Panc1 (cell line): ENCODE measurements at regions not wholly inside any gene's neighbourhood (a gene's known extent, or its start where the extent isn't known, plus 50 kb on each side); places are given as distances from the start of the nearest gene placed in this dataset.

ENCODE experiments used
- ATAC-seq: fragments of 200-7000 bp; cut with Tn5 transposase; 2 replicates; pipeline ENCODE4 v1.9.1; 2020; ENCODE audit warnings: mild to moderate bottlenecking, moderate library complexity
- BruUV-seq: library from RNA; stranded (reverse); fragments of 400-500 nt; replicated peaks from 2 replicates; lab custom pipeline; 2021; lab: Mats Ljungman, UMichigan
- CTCF ChIA-PET: fragments of 300-600 bp; sonication (Branson Sonifier 250); formaldehyde crosslinking; loops from one replicate; lab custom pipeline; 2022; ENCODE audit warnings: antibody characterized with exemption; lab: Charles Lee
- POLR2A ChIA-PET: fragments of 300-600 bp; sonication (Branson Sonifier 250); formaldehyde crosslinking; loops from one replicate; lab custom pipeline; 2022; ENCODE audit warnings: antibody characterized with exemption; lab: Charles Lee
- DNase-seq: peaks from one replicate; pipeline ENCODE4 v3.0.0-alpha.2; 2010; ENCODE audit warnings: low read depth, low spot score
- H3K27ac ChIP-seq: 2 replicates; pipeline ENCODE4 v1.5.1; 2011; ENCODE audit warnings: mild to moderate bottlenecking, low read length, inconsistent platforms
- H3K27me3 ChIP-seq: fragments of 200-500 bp; sonication (Bioruptor generic); 2 replicates; pipeline ENCODE4 v1.6.0; 2014; ENCODE audit warnings: low read length, inconsistent platforms; ENCODE audit not compliant: control insufficient read depth, insufficient read depth
- H3K36me3 ChIP-seq: fragments of 200-500 bp; sonication (Bioruptor generic); 2 replicates; pipeline ENCODE4 v1.5.1; 2014; ENCODE audit warnings: inconsistent platforms, mild to moderate bottlenecking, low read length, moderate library complexity; ENCODE audit not compliant: control insufficient read depth, insufficient read depth
- H3K4me1 ChIP-seq: 2 replicates; pipeline ENCODE4 v1.5.1; 2011; ENCODE audit warnings: inconsistent platforms, mild to moderate bottlenecking, low read length, moderate library complexity; ENCODE audit not compliant: control insufficient read depth, insufficient read depth
- H3K4me3 ChIP-seq, 2 experiments: 2 replicates each; pipeline ENCODE4 v1.5.1; 2011 to 2012; ENCODE audit warnings: low read depth in 2 of 2, low read length in 2 of 2, mild to moderate bottlenecking in 2 of 2, inconsistent platforms in 1 of 2, moderate library complexity in 1 of 2
- H3K9me3 ChIP-seq: fragments of 200-500 bp; sonication (Bioruptor generic); 2 replicates; pipeline ENCODE4 v1.5.1; 2014; ENCODE audit warnings: low read depth, mild to moderate bottlenecking, inconsistent platforms, low read length, moderate library complexity; ENCODE audit not compliant: control insufficient read depth, insufficient read depth
- POLR2AphosphoS5 ChIP-seq: IDR thresholded peaks from 2 replicates; pipeline ENCODE4 v1.6.1; 2012; ENCODE audit warnings: mild to moderate bottlenecking, low read depth, low read length, moderate library complexity
- SIN3A ChIP-seq: IDR thresholded peaks from 2 replicates; pipeline ENCODE4 v1.6.1; 2012; ENCODE audit warnings: low read depth, mild to moderate bottlenecking, low read length, moderate library complexity, borderline replicate concordance; ENCODE audit not compliant: insufficient read depth
- TCF7L2 ChIP-seq: IDR thresholded peaks from 2 replicates; pipeline ENCODE4 v1.6.1; 2011; ENCODE audit warnings: mild to moderate bottlenecking, low read depth, low read length, inconsistent platforms
- in situ Hi-C: cut with HindIII; loops from 2 replicates; pipeline ENCODE4 v1.10.0; 2016; ENCODE audit warnings: low sequenced_read_pairs, low pct_unique_long_range_greater_than_20kb
- intact Hi-C: fragments of 100-400 bp; cut with micrococcal nuclease; formaldehyde crosslinking; loops from one replicate; pipeline ENCODE4 v1.10.0; 2022; ENCODE audit not compliant: unreplicated experiment
- TF ChIP-seq, protein P1 (sequence below): fragments of 450-650 bp; IDR thresholded peaks from 2 replicates; pipeline ENCODE4 v1.5.1; 2017; ENCODE audit warnings: mild to moderate bottlenecking
- TF ChIP-seq, protein P2 (sequence below), 2 experiments: IDR thresholded peaks; 2 replicates each; pipeline ENCODE4 v1.6.1; 2011 to 2012; ENCODE audit warnings: low read depth in 2 of 2, control low read depth in 1 of 2, low read length in 1 of 2, mild to moderate bottlenecking in 1 of 2, moderate library complexity in 1 of 2; ENCODE audit not compliant: insufficient read depth in 1 of 2

DNA sequence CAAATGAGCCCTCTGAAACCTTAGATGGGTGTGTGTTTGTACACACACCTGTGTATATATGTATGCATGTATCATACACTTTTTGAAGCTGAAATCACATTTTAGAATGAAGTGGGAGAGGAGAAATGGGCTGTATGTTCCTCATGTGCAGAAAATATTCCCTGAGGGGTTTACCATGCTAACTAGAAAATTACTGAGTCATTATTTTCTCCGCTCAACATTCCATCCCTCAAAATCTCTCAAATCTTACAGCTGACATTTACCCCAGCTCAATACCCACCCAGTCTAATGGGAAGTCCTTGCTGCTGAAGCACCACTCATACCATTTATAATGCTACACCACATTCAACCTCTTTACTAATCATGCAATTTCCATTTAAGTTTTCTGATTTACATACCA, 138.6 kb downstream of the P2RY1 start:
- no peak for DNase-seq
- POLR2A ChIA-PET, result no interaction called here
- no peak overlapping the region for H3K4me3 ChIP-seq
- no peak overlapping the region for H3K27ac ChIP-seq
- in situ Hi-C loops (no loop called here), intact Hi-C loops (no loop called here)
- CTCF ChIA-PET, result no interaction called here
- no peaks in the 10 kb centered on the region for H3K27me3 ChIP-seq
- TF ChIP-seq POLR2AphosphoS5 (no peak), SIN3A (no peak), TCF7L2 (no peak)
- TF ChIP-seq, protein P1, sequence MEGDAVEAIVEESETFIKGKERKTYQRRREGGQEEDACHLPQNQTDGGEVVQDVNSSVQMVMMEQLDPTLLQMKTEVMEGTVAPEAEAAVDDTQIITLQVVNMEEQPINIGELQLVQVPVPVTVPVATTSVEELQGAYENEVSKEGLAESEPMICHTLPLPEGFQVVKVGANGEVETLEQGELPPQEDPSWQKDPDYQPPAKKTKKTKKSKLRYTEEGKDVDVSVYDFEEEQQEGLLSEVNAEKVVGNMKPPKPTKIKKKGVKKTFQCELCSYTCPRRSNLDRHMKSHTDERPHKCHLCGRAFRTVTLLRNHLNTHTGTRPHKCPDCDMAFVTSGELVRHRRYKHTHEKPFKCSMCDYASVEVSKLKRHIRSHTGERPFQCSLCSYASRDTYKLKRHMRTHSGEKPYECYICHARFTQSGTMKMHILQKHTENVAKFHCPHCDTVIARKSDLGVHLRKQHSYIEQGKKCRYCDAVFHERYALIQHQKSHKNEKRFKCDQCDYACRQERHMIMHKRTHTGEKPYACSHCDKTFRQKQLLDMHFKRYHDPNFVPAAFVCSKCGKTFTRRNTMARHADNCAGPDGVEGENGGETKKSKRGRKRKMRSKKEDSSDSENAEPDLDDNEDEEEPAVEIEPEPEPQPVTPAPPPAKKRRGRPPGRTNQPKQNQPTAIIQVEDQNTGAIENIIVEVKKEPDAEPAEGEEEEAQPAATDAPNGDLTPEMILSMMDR, result no peak
- TF ChIP-seq, protein P2, sequence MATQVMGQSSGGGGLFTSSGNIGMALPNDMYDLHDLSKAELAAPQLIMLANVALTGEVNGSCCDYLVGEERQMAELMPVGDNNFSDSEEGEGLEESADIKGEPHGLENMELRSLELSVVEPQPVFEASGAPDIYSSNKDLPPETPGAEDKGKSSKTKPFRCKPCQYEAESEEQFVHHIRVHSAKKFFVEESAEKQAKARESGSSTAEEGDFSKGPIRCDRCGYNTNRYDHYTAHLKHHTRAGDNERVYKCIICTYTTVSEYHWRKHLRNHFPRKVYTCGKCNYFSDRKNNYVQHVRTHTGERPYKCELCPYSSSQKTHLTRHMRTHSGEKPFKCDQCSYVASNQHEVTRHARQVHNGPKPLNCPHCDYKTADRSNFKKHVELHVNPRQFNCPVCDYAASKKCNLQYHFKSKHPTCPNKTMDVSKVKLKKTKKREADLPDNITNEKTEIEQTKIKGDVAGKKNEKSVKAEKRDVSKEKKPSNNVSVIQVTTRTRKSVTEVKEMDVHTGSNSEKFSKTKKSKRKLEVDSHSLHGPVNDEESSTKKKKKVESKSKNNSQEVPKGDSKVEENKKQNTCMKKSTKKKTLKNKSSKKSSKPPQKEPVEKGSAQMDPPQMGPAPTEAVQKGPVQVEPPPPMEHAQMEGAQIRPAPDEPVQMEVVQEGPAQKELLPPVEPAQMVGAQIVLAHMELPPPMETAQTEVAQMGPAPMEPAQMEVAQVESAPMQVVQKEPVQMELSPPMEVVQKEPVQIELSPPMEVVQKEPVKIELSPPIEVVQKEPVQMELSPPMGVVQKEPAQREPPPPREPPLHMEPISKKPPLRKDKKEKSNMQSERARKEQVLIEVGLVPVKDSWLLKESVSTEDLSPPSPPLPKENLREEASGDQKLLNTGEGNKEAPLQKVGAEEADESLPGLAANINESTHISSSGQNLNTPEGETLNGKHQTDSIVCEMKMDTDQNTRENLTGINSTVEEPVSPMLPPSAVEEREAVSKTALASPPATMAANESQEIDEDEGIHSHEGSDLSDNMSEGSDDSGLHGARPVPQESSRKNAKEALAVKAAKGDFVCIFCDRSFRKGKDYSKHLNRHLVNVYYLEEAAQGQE (IDR thresholded peaks at IDR 0.05; ENCODE audit: insufficient read depth in 1 of 2, low read depth in 2 of 2, low read length in 1 of 2), result no peak
- no peaks in the 10 kb centered on the region for H3K9me3 ChIP-seq
- ATAC-seq, result no peak
- no peaks in the 10 kb centered on the region for H3K36me3 ChIP-seq
- no peaks in the 10 kb centered on the region for H3K4me1 ChIP-seq
- BruUV-seq, result no TSS peak

DNA sequence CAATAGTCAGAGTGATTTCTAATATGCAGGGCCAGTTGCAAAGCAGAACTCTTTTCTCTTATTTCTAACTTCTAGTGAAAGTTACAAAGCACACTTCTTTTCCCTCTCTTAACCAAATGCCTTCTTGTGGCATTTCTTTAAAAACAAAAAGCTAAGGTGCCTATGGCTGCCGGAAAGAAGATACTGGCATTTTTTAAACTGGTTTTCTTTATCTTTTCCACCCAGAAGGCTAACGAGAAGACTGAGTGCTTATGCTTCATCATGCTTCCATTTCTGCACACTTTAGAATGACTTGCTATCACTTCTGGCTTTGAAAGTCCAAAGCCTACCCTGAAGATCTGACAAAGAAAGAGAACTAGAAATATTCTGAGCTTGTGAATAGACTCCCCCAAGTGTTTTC, 141.3 kb downstream of the P2RY1 start:
- Histone ChIP-seq H3K27ac (no peak overlapping the region), H3K36me3 (no peaks in the 10 kb centered on the region), H3K9me3 (no peaks in the 10 kb centered on the region), H3K27me3 (no peaks in the 10 kb centered on the region), H3K4me3 (no peak overlapping the region), H3K4me1 (no peaks in the 10 kb centered on the region)
- TF ChIP-seq, protein P2 (IDR thresholded peaks at IDR 0.05; ENCODE audit: insufficient read depth in 1 of 2, low read depth in 2 of 2, low read length in 1 of 2), result no peak
- TF ChIP-seq TCF7L2 (no peak), SIN3A (no peak), POLR2AphosphoS5 (no peak)
- TF ChIP-seq, protein P1, result no peak
- BruUV-seq, result no TSS peak
- ChIA-PET CTCF (no interaction called here), POLR2A (no interaction called here)
- ATAC-seq (no peak), DNase-seq (no peak)
- in situ Hi-C loops, result no loop called here
- intact Hi-C loops, result no loop called here
